Neural cell (in vitro differentiated cells): ENCODE measurements at regions not wholly inside any gene's neighbourhood (a gene's known extent, or its start where the extent isn't known, plus 50 kb on each side); places are given as distances from the start of the nearest gene placed in this dataset.
"Not testable (repeated sequence)": the region's sequence is repeated elsewhere in the genome, so short reads cannot be mapped to it uniquely, and the experiment has no call there.

Experiments
- H2AFZ ChIP-seq: fragments of 200-600, 300-800 bp; sonication (generic), shearing (Covaris generic); 2 replicates; pipeline ENCODE4 v1.6.0; 2014; ENCODE audit warnings: low read depth, mild to moderate bottlenecking, antibody characterized with exemption, low read length, moderate library complexity
- H3F3A ChIP-seq: fragments of 200-600 bp; shearing (Covaris generic); 2 replicates; pipeline ENCODE4 v1.6.1; 2016; ENCODE audit warnings: mild to moderate bottlenecking, moderate library complexity, mixed read lengths, antibody characterized with exemption, low read length; ENCODE audit not compliant: insufficient read depth, poor library complexity, severe bottlenecking
- H3K27ac ChIP-seq: fragments of 200-600, 300-800 bp; sonication (generic), shearing (Covaris generic); 2 replicates; pipeline ENCODE4 v1.5.1; 2014; ENCODE audit warnings: mild to moderate bottlenecking, low read length, moderate library complexity
- H3K27me3 ChIP-seq: fragments of 300-800, 200-600 bp; sonication (generic), shearing (Covaris generic); 2 replicates; pipeline ENCODE4 v1.6.0; 2014; ENCODE audit warnings: mild to moderate bottlenecking, low read depth, low read length, moderate library complexity; ENCODE audit not compliant: insufficient read depth
- H3K36me3 ChIP-seq: fragments of 300-800, 200-600 bp; sonication (generic), shearing (Covaris generic); 2 replicates; pipeline ENCODE4 v1.5.1; 2014; ENCODE audit warnings: mild to moderate bottlenecking, antibody characterized with exemption, low read length, moderate library complexity; ENCODE audit not compliant: insufficient read depth
- H3K4me2 ChIP-seq: fragments of 300-800, 200-600 bp; sonication (generic), shearing (Covaris generic); 2 replicates; pipeline ENCODE4 v1.6.0; 2014; ENCODE audit warnings: mild to moderate bottlenecking, low read length
- H3K4me3 ChIP-seq: fragments of 300-800, 200-600 bp; sonication (generic), shearing (Covaris generic); 2 replicates; pipeline ENCODE4 v1.5.1; 2014; ENCODE audit warnings: mild to moderate bottlenecking, low read length, moderate library complexity
- H3K79me2 ChIP-seq: fragments of 200-600 bp; shearing (Covaris generic); replicated peaks from 2 replicates; pipeline ENCODE4 v1.6.0; 2014; ENCODE audit warnings: mild to moderate bottlenecking, low read length, moderate library complexity; ENCODE audit not compliant: insufficient read depth
- H3K9ac ChIP-seq: fragments of 300-800, 200-600 bp; sonication (generic), shearing (Covaris generic); 2 replicates; pipeline ENCODE4 v1.6.1; 2016; ENCODE audit warnings: mild to moderate bottlenecking, low read length, mixed read lengths
- H3K9me2 ChIP-seq: fragments of 200-600 bp; shearing (Covaris generic); 2 replicates; pipeline ENCODE4 v1.6.1; 2016; ENCODE audit warnings: mild to moderate bottlenecking, low read length, mixed read lengths; ENCODE audit not compliant: insufficient read depth
- H3K9me3 ChIP-seq: fragments of 200-600, 300-800 bp; sonication (generic), shearing (Covaris generic); 2 replicates; pipeline ENCODE4 v1.6.1; 2016; ENCODE audit warnings: mild to moderate bottlenecking, mixed run types, low read length, moderate library complexity, mixed read lengths
- H4K20me1 ChIP-seq: fragments of 200-600 bp; shearing (Covaris generic); 2 replicates; pipeline ENCODE4 v1.6.1; 2016; ENCODE audit warnings: mild to moderate bottlenecking, mixed run types; ENCODE audit not compliant: insufficient read depth
- CTCF ChIP-seq: fragments of 450-650 bp; IDR thresholded peaks from 2 replicates; pipeline ENCODE4 v1.5.1; 2014; ENCODE audit warnings: antibody characterized with exemption, mild to moderate bottlenecking, moderate library complexity; ENCODE audit not compliant: poor library complexity, severe bottlenecking
- EP300 ChIP-seq: fragments of 450-650 bp; conservative IDR thresholded peaks from 2 replicates; pipeline ENCODE4 v1.6.1; 2014; ENCODE audit warnings: antibody characterized with exemption, mild to moderate bottlenecking, moderate library complexity; ENCODE audit not compliant: poor library complexity, severe bottlenecking
- EZH2 ChIP-seq: fragments of 200-600, 300-800 bp; shearing (Covaris generic), sonication (generic); IDR thresholded peaks from 2 replicates; pipeline ENCODE4 v1.6.1; 2014; ENCODE audit warnings: antibody characterized with exemption, low read length, borderline replicate concordance, mild to moderate bottlenecking; ENCODE audit not compliant: insufficient read depth, poor library complexity, severe bottlenecking
- MXI1 ChIP-seq: fragments of 450-650 bp; conservative IDR thresholded peaks from 2 replicates; pipeline ENCODE4 v1.6.1; 2014; ENCODE audit warnings: antibody characterized with exemption, mild to moderate bottlenecking; ENCODE audit not compliant: poor library complexity, severe bottlenecking
- POLR2AphosphoS5 ChIP-seq: IDR thresholded peaks from 2 replicates; pipeline ENCODE4 v1.6.1; 2012
- RAD21 ChIP-seq: fragments of 450-650 bp; conservative IDR thresholded peaks from 2 replicates; pipeline ENCODE4 v1.6.1; 2014; ENCODE audit warnings: antibody characterized with exemption, mild to moderate bottlenecking, moderate library complexity
- REST ChIP-seq: IDR thresholded peaks from 2 replicates; pipeline ENCODE4 v1.6.1; 2012; ENCODE audit warnings: borderline replicate concordance
- SMC3 ChIP-seq: fragments of 450-650 bp; conservative IDR thresholded peaks from 2 replicates; pipeline ENCODE4 v1.6.1; 2014; ENCODE audit warnings: antibody characterized with exemption, mild to moderate bottlenecking, moderate library complexity; ENCODE audit not compliant: poor library complexity
- TAF1 ChIP-seq: IDR thresholded peaks from 2 replicates; pipeline ENCODE4 v1.6.1; 2012; ENCODE audit warnings: low read depth

- TF ChIP-seq EP300: no peak
- no peak for TF ChIP-seq MXI1
Observed at GRCh38 chr10:83545901-83546391, 593.4 kb upstream of the GHITM start (continued).

- H3K4me3 ChIP-seq, H3F3A ChIP-seq, H3K27ac ChIP-seq, H3K36me3 ChIP-seq, H3K9me2 ChIP-seq, H2AFZ ChIP-seq, H3K27me3 ChIP-seq, H3K9me3 ChIP-seq, H3K9ac ChIP-seq, H3K4me2 ChIP-seq, H4K20me1 ChIP-seq, H3K79me2 ChIP-seq: not testable (repeated sequence)
Observed at GRCh38 chr10:83551190-83551589, 588.1 kb upstream of the GHITM start.

- no peaks in the 10 kb centered on the region for H3K9me3 ChIP-seq
- H3K79me2 ChIP-seq: no peaks in the 10 kb centered on the region
- H3K27me3 ChIP-seq: no peaks in the 10 kb centered on the region
- no peak overlapping the region for H3K4me3 ChIP-seq
- no peak overlapping the region for H2AFZ ChIP-seq
- TF ChIP-seq RAD21 (no peak), EP300 (no peak), CTCF (no peak)
- no peaks in the 10 kb centered on the region for H3K36me3 ChIP-seq
- no peaks in the 10 kb centered on the region for H3K9me2 ChIP-seq
- H3F3A ChIP-seq: no peaks in the 10 kb centered on the region
- no peak overlapping the region for H3K4me2 ChIP-seq
- no peak overlapping the region for H3K27ac ChIP-seq
- H4K20me1 ChIP-seq: no peaks in the 10 kb centered on the region
- H3K9ac ChIP-seq: no peak overlapping the region
Observed at GRCh38 chr10:83553366-83553765, 585.9 kb upstream of the GHITM start.

GRCh38 chr10:83555264-83555663 lies 584.0 kb upstream of the GHITM start:
- H3K9ac ChIP-seq: no peak overlapping the region
- no peak overlapping the region for H3K27ac ChIP-seq
- TF ChIP-seq RAD21 (no peak), MXI1 (no peak), POLR2AphosphoS5 (no peak), EP300 (no peak), TAF1 (no peak), EZH2 (no peak), SMC3 (no peak), REST (no peak), CTCF (no peak)
- H4K20me1 ChIP-seq: no peaks in the 10 kb centered on the region
- no peaks in the 10 kb centered on the region for H3K9me2 ChIP-seq
- H3F3A ChIP-seq: no peaks in the 10 kb centered on the region
- no peak overlapping the region for H3K4me3 ChIP-seq
- H3K4me2 ChIP-seq: no peak overlapping the region
- H3K27me3 ChIP-seq: no peaks in the 10 kb centered on the region
- H2AFZ ChIP-seq: no peak overlapping the region
- H3K9me3 ChIP-seq: no peaks in the 10 kb centered on the region
- H3K36me3 ChIP-seq: no peaks in the 10 kb centered on the region
- no peaks in the 10 kb centered on the region for H3K79me2 ChIP-seq
